ENCODE measurements at regions not wholly inside any gene's neighbourhood (a gene's known extent, or its start where the extent isn't known, plus 50 kb on each side); places are given as distances from the start of the nearest gene placed in this dataset.

DNA sequence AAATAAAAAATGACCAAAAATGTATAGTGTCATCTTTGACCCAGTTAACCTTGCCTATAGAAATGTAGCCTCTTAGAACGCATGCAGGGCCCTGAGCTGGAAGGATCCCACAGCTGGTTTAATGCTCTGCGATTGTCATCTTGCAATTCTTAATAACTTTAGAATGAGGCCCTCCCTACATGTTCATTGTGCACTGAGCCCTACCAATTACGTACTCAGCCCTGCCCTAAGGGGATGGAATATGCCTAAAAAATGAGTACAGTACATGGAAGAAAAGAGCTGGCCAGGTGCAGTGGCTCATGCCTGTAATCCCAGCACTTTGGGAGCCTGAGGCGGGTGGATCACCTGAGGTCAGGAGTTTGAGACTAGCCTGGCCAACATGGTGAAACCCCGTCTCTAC, 57.8 kb upstream of the BCAR3 start:
- H3K36me3 Mint-ChIP-seq: no peaks in the 10 kb centered on the region
- no peaks in the 10 kb centered on the region for H3K4me1 Mint-ChIP-seq
- ATAC-seq (ENCODE audit: low read depth in 2 of 2): no peak
- Histone ChIP-seq H3K9me3 (ENCODE audit: control insufficient read depth in 2 of 2, low read length in 2 of 2) (no peaks in the 10 kb centered on the region), H3K4me3 (ENCODE audit: low read depth, low read length) (no peak overlapping the region), H3K4me1 (ENCODE audit: control insufficient read depth, insufficient read depth, low read length, poor library complexity, severe bottlenecking) (no peaks in the 10 kb centered on the region), H3K27ac (ENCODE audit: insufficient read depth, low read length, poor library complexity, severe bottlenecking) (no peak overlapping the region), H3K27me3 (ENCODE audit: control insufficient read depth, insufficient read depth, low read length) (no peaks in the 10 kb centered on the region), H3K36me3 (ENCODE audit: control insufficient read depth, insufficient read depth, low read length) (no peaks in the 10 kb centered on the region)
- no peaks in the 10 kb centered on the region for H3K27me3 Mint-ChIP-seq
- no peak for DNase-seq
- no peak overlapping the region for H3K4me3 Mint-ChIP-seq
- no peak overlapping the region for H3K27ac Mint-ChIP-seq
- H3K9me3 Mint-ChIP-seq: peaks cover 0 to 2% (median 0%) of the 10 kb centered on the region in 7 donors

GRCh38 chr1:93738926-93739325, 57.3 kb upstream of the BCAR3 start:
- Mint-ChIP-seq H3K27me3 (no peaks in the 10 kb centered on the region), H3K36me3 (no peaks in the 10 kb centered on the region), H3K27ac (no peak overlapping the region), H3K9me3 (peaks cover 0 to 2% (median 0%) of the 10 kb centered on the region in 7 donors), H3K4me3 (no peak overlapping the region), H3K4me1 (no peaks in the 10 kb centered on the region)
- Histone ChIP-seq H3K9me3 (ENCODE audit: control insufficient read depth in 2 of 2, low read length in 2 of 2) (no peaks in the 10 kb centered on the region), H3K27me3 (ENCODE audit: control insufficient read depth, insufficient read depth, low read length) (no peaks in the 10 kb centered on the region), H3K4me1 (ENCODE audit: control insufficient read depth, insufficient read depth, low read length, poor library complexity, severe bottlenecking) (no peaks in the 10 kb centered on the region), H3K36me3 (ENCODE audit: control insufficient read depth, insufficient read depth, low read length) (no peaks in the 10 kb centered on the region), H3K27ac (ENCODE audit: insufficient read depth, low read length, poor library complexity, severe bottlenecking) (no peak overlapping the region), H3K4me3 (ENCODE audit: low read depth, low read length) (no peak overlapping the region)
- ATAC-seq (ENCODE audit: low read depth in 2 of 2): no peak
- DNase-seq: no peak

GRCh38 chr1:93738075-93738622, 56.5 kb upstream of the BCAR3 start:
- H3K36me3 ChIP-seq (ENCODE audit: control insufficient read depth, insufficient read depth, low read length): no peaks in the 10 kb centered on the region
- no peaks in the 10 kb centered on the region for H3K27me3 Mint-ChIP-seq
- H3K27ac Mint-ChIP-seq: no peak overlapping the region
- H3K27ac ChIP-seq (ENCODE audit: insufficient read depth, low read length, poor library complexity, severe bottlenecking): no peak overlapping the region
- H3K4me3 Mint-ChIP-seq: no peak overlapping the region
- H3K4me1 Mint-ChIP-seq: no peaks in the 10 kb centered on the region
- H3K36me3 Mint-ChIP-seq: no peaks in the 10 kb centered on the region
- no peaks in the 10 kb centered on the region for H3K9me3 ChIP-seq (ENCODE audit: control insufficient read depth in 2 of 2, low read length in 2 of 2)
- ATAC-seq (ENCODE audit: low read depth in 2 of 2): no peak
- no peaks in the 10 kb centered on the region for H3K4me1 ChIP-seq (ENCODE audit: control insufficient read depth, insufficient read depth, low read length, poor library complexity, severe bottlenecking)
- H3K27me3 ChIP-seq (ENCODE audit: control insufficient read depth, insufficient read depth, low read length): no peaks in the 10 kb centered on the region
- no peak overlapping the region for H3K4me3 ChIP-seq (ENCODE audit: low read depth, low read length)
- peaks cover 0 to 2% (median 0%) of the 10 kb centered on the region in 7 donors for H3K9me3 Mint-ChIP-seq
- DNase-seq: no peak

- Histone ChIP-seq H3K27me3 (ENCODE audit: control insufficient read depth, insufficient read depth, low read length) (no peaks in the 10 kb centered on the region), H3K36me3 (ENCODE audit: control insufficient read depth, insufficient read depth, low read length) (no peaks in the 10 kb centered on the region), H3K27ac (ENCODE audit: insufficient read depth, low read length, poor library complexity, severe bottlenecking) (no peak overlapping the region), H3K4me3 (ENCODE audit: low read depth, low read length) (no peak overlapping the region), H3K9me3 (ENCODE audit: control insufficient read depth in 2 of 2, low read length in 2 of 2) (no peaks in the 10 kb centered on the region), H3K4me1 (ENCODE audit: control insufficient read depth, insufficient read depth, low read length, poor library complexity, severe bottlenecking) (no peaks in the 10 kb centered on the region)
- Mint-ChIP-seq H3K27me3 (no peaks in the 10 kb centered on the region), H3K4me3 (no peak overlapping the region), H3K9me3 (peaks cover 0 to 2% (median 0%) of the 10 kb centered on the region in 7 donors), H3K36me3 (no peaks in the 10 kb centered on the region), H3K27ac (no peak overlapping the region), H3K4me1 (no peaks in the 10 kb centered on the region)
- DNase-seq: no peak
- no peak for ATAC-seq (ENCODE audit: low read depth in 2 of 2)
Measured at GRCh38 chr1:93735722-93736121, 54.1 kb upstream of the BCAR3 start.

GRCh38 chr1:93734999-93735398, 53.4 kb upstream of the BCAR3 start:
- no peaks in the 10 kb centered on the region for H3K27me3 Mint-ChIP-seq
- ATAC-seq (ENCODE audit: low read depth in 2 of 2) (no peak), DNase-seq (no peak)
- H3K4me1 ChIP-seq (ENCODE audit: control insufficient read depth, insufficient read depth, low read length, poor library complexity, severe bottlenecking): no peaks in the 10 kb centered on the region
- H3K36me3 ChIP-seq (ENCODE audit: control insufficient read depth, insufficient read depth, low read length): no peaks in the 10 kb centered on the region
- H3K9me3 ChIP-seq (ENCODE audit: control insufficient read depth in 2 of 2, low read length in 2 of 2): no peaks in the 10 kb centered on the region
- H3K9me3 Mint-ChIP-seq: peaks cover 0 to 2% (median 0%) of the 10 kb centered on the region in 7 donors
- no peaks in the 10 kb centered on the region for H3K27me3 ChIP-seq (ENCODE audit: control insufficient read depth, insufficient read depth, low read length)
- no peak overlapping the region for H3K27ac Mint-ChIP-seq
- H3K4me1 Mint-ChIP-seq: no peaks in the 10 kb centered on the region
- H3K4me3 Mint-ChIP-seq: no peak overlapping the region
- H3K36me3 Mint-ChIP-seq: no peaks in the 10 kb centered on the region
- H3K27ac ChIP-seq (ENCODE audit: insufficient read depth, low read length, poor library complexity, severe bottlenecking): no peak overlapping the region
- H3K4me3 ChIP-seq (ENCODE audit: low read depth, low read length): no peak overlapping the region

- no peaks in the 10 kb centered on the region for H3K9me3 Mint-ChIP-seq
- H3K27ac Mint-ChIP-seq: no peak overlapping the region
- Histone ChIP-seq H3K27me3 (ENCODE audit: control insufficient read depth, insufficient read depth, low read length) (no peaks in the 10 kb centered on the region), H3K4me1 (ENCODE audit: control insufficient read depth, insufficient read depth, low read length, poor library complexity, severe bottlenecking) (no peaks in the 10 kb centered on the region), H3K27ac (ENCODE audit: insufficient read depth, low read length, poor library complexity, severe bottlenecking) (no peak overlapping the region), H3K36me3 (ENCODE audit: control insufficient read depth, insufficient read depth, low read length) (no peaks in the 10 kb centered on the region), H3K9me3 (ENCODE audit: control insufficient read depth in 2 of 2, low read length in 2 of 2) (no peaks in the 10 kb centered on the region), H3K4me3 (ENCODE audit: low read depth, low read length) (no peak overlapping the region)
- ATAC-seq (ENCODE audit: low read depth in 2 of 2) (no peak), DNase-seq (no peak)
- no peak overlapping the region for H3K4me3 Mint-ChIP-seq
- no peaks in the 10 kb centered on the region for H3K36me3 Mint-ChIP-seq
- H3K4me1 Mint-ChIP-seq: no peaks in the 10 kb centered on the region
- no peaks in the 10 kb centered on the region for H3K27me3 Mint-ChIP-seq
Measured at GRCh38 chr1:93733340-93733739, 51.7 kb upstream of the BCAR3 start.

- Mint-ChIP-seq H3K4me1 (no peaks in the 10 kb centered on the region), H3K27ac (no peak overlapping the region), H3K36me3 (no peaks in the 10 kb centered on the region), H3K9me3 (no peaks in the 10 kb centered on the region), H3K4me3 (no peak overlapping the region), H3K27me3 (no peaks in the 10 kb centered on the region)
- no peaks in the 10 kb centered on the region for H3K36me3 ChIP-seq (ENCODE audit: control insufficient read depth, insufficient read depth, low read length)
- no peak overlapping the region for H3K27ac ChIP-seq (ENCODE audit: insufficient read depth, low read length, poor library complexity, severe bottlenecking)
- DNase-seq: no peak
- H3K27me3 ChIP-seq (ENCODE audit: control insufficient read depth, insufficient read depth, low read length): no peaks in the 10 kb centered on the region
- H3K4me3 ChIP-seq (ENCODE audit: low read depth, low read length): no peak overlapping the region
- ATAC-seq (ENCODE audit: low read depth in 2 of 2): no peak
- no peaks in the 10 kb centered on the region for H3K4me1 ChIP-seq (ENCODE audit: control insufficient read depth, insufficient read depth, low read length, poor library complexity, severe bottlenecking)
- no peaks in the 10 kb centered on the region for H3K9me3 ChIP-seq (ENCODE audit: control insufficient read depth in 2 of 2, low read length in 2 of 2)
Measured at GRCh38 chr1:93732514-93732913, 50.9 kb upstream of the BCAR3 start.
